ENCODE measurements at regions not wholly inside any gene's neighbourhood (a gene's known extent, or its start where the extent isn't known, plus 50 kb on each side); places are given as distances from the start of the nearest gene placed in this dataset.

GRCh38 chr9:14428781-14429230 is 114.9 kb upstream of the NFIB start:
- DNase-seq (ENCODE audit: low spot score): peak; percentile 60

- no peak for DNase-seq (ENCODE audit: low spot score)
Measured at GRCh38 chr9:14427419-14427818, 113.5 kb upstream of the NFIB start.

GRCh38 chr9:14424983-14425382 is 111.0 kb upstream of the NFIB start:
- DNase-seq (ENCODE audit: low spot score): no peak

- DNase-seq (ENCODE audit: low spot score): no peak
Measured at GRCh38 chr9:14424289-14424688, 110.3 kb upstream of the NFIB start.

GRCh38 chr9:14423815-14424261 is 109.9 kb upstream of the NFIB start:
- DNase-seq (ENCODE audit: low spot score): peak; percentile 45

- DNase-seq (ENCODE audit: low spot score): no peak
Measured at GRCh38 chr9:14421291-14421690, 107.3 kb upstream of the NFIB start.

- no peak for DNase-seq (ENCODE audit: low spot score)
Measured at GRCh38 chr9:14418941-14419937, 105.3 kb upstream of the NFIB start.

- DNase-seq (ENCODE audit: low spot score): no peak
Measured at GRCh38 chr9:14418301-14418940, 104.5 kb upstream of the NFIB start.

GRCh38 chr9:14417237-14417636 is 103.3 kb upstream of the NFIB start:
- DNase-seq (ENCODE audit: low spot score): no peak

GRCh38 chr9:14415947-14416346 is 102.0 kb upstream of the NFIB start:
- DNase-seq (ENCODE audit: low spot score): peak; percentile 44

GRCh38 chr9:14413812-14414211 is 99.9 kb upstream of the NFIB start:
- no peak for DNase-seq (ENCODE audit: low spot score)

GRCh38 chr9:14412775-14413174 is 98.8 kb upstream of the NFIB start:
- no peak for DNase-seq (ENCODE audit: low spot score)

- no peak for DNase-seq (ENCODE audit: low spot score)
Measured at GRCh38 chr9:14406463-14406862, 92.5 kb upstream of the NFIB start.

GRCh38 chr9:14405176-14405706 is 91.3 kb upstream of the NFIB start:
- DNase-seq (ENCODE audit: low spot score): no peak

- no peak for DNase-seq (ENCODE audit: low spot score)
Measured at GRCh38 chr9:14403081-14403480, 89.1 kb upstream of the NFIB start.

GRCh38 chr9:14402583-14402982 is 88.6 kb upstream of the NFIB start:
- DNase-seq (ENCODE audit: low spot score): no peak

GRCh38 chr9:14401911-14402310 is 88.0 kb upstream of the NFIB start:
- no peak for DNase-seq (ENCODE audit: low spot score)

GRCh38 chr9:14400658-14400995 is 86.7 kb upstream of the NFIB start:
- peak; percentile 71 for DNase-seq (ENCODE audit: low spot score)

GRCh38 chr9:14399756-14400657 is 86.1 kb upstream of the NFIB start:
- DNase-seq (ENCODE audit: low spot score): no peak

- DNase-seq (ENCODE audit: low spot score): no peak
Measured at GRCh38 chr9:14398473-14398872, 84.5 kb upstream of the NFIB start.

GRCh38 chr9:14396171-14396570 is 82.2 kb upstream of the NFIB start:
- no peak for DNase-seq (ENCODE audit: low spot score)

Measured in AG08395 (cell line).